HG03342 (cell line): ENCODE measurements at regions not wholly inside any gene's neighbourhood (a gene's known extent, or its start where the extent isn't known, plus 50 kb on each side); places are given as distances from the start of the nearest gene placed in this dataset.
"Not testable (repeated sequence)": the region's sequence is repeated elsewhere in the genome, so short reads cannot be mapped to it uniquely, and the experiment has no call there.

Experiments
- ATAC-seq: cut with Tn5 transposase; IDR thresholded peaks from one replicate; pipeline ENCODE4 v1.9.1; 2021; ENCODE audit warnings: mild to moderate bottlenecking, moderate library complexity; ENCODE audit not compliant: unreplicated experiment

GRCh38 chr3:147471741-147472140 lies 62.6 kb downstream of the ZIC1 start:
- no peak for ATAC-seq

DNA sequence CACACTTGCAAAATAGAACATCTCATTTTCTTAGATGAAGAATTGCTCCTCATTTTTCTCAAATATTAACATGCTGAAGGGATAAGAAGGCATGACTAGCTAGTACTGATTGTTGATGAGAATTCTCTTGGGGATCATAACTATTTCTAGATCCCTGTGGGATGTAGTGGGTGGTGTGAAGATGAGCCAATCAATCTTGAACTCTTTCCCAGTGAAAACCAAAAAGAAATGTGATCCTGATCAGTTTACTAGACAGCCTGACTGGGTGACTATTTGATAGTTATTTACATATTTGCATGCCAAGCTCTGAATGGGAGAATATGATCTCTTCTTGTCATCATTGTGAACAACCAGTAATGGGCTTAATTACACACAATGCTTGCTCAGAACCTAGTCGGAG lies 63.7 kb downstream of the ZIC1 start:
- no peak for ATAC-seq

DNA sequence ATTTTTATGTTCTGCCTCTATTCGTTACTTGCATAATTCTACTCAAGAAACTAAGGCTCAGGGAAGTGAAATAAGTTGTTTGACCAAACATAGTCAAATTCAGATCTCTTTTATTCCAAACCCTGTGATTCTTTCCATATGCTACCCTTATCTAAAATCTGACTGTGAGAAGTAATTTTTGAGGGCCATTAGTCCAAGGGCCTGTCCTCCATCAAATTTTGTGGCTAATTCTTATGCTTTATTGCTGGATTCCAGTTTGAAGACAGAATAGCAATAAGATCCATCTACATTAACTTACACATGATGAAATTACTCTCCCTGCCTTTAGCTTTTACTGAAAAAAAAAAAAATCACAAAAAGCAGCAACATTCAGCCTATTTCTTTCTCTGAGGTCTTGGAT lies 74.0 kb downstream of the ZIC1 start:
- no peak for ATAC-seq

DNA sequence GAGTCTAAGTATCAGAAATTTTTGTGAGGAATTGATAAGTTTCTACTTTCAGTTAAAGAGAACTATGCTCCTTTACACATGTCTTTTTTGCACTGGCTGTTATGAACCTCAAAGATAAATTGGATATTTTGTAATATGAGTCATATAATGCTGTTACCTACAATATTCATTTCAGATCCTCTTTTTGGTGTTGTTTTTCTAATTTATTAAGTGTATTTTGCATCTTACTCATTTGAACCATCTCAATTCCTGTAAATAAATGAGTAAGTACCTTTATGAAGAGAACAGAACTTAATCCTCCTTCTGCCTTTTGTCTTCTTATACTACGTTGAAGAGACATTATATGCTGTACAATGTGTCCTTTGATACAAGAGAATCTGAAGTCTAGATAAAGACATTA lies 74.4 kb downstream of the ZIC1 start:
- ATAC-seq = no peak

GRCh38 chr3:147493065-147493464 lies 83.9 kb downstream of the ZIC1 start:
- ATAC-seq = no peak

GRCh38 chr3:147493666-147494065 lies 84.5 kb downstream of the ZIC1 start:
- no peak for ATAC-seq

- ATAC-seq = no peak
These were observed 88.1 kb downstream of the ZIC1 start for GRCh38 chr3:147497286-147497685.

- ATAC-seq = no peak
These were observed 98.6 kb downstream of the ZIC1 start for GRCh38 chr3:147507638-147508286.

DNA sequence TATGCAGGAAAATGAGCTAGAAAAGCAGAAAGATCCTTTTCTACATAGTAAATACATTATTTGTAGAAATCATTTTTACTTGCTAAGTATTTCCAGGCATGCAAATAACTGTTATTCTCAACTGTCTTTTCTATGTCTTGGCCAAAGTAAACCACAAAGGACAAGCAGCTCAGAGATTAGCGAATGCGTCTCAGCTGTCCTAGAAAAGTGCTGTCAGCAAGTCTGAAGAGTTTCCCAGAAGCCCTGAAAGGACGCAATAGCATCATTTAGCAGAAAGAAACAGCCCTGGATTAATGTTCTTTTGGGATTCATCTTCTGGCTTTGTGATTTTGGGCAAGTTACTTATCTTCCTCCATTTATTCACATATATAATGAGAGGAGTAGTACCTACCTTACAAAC lies 100.3 kb downstream of the ZIC1 start:
- no peak for ATAC-seq

DNA sequence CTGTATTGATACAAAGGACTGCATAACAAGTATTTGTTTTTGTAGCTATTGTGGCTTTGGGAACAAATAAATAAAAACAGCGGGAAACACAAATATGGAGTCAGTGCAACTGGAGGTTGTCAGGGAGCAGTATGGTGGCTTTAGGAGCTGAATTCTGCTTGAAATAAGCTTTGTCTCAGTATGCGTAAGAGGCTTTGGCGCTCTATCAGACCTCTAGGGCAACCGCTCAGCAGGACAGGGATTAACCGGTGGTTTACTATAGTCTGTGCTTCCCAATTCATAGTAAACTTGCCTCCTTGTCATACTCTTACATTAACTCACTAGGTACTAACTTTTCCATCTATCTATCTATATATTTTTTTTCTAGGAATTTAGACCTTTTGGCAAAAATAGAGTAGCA lies 104.6 kb downstream of the ZIC1 start:
- no peak for ATAC-seq

DNA sequence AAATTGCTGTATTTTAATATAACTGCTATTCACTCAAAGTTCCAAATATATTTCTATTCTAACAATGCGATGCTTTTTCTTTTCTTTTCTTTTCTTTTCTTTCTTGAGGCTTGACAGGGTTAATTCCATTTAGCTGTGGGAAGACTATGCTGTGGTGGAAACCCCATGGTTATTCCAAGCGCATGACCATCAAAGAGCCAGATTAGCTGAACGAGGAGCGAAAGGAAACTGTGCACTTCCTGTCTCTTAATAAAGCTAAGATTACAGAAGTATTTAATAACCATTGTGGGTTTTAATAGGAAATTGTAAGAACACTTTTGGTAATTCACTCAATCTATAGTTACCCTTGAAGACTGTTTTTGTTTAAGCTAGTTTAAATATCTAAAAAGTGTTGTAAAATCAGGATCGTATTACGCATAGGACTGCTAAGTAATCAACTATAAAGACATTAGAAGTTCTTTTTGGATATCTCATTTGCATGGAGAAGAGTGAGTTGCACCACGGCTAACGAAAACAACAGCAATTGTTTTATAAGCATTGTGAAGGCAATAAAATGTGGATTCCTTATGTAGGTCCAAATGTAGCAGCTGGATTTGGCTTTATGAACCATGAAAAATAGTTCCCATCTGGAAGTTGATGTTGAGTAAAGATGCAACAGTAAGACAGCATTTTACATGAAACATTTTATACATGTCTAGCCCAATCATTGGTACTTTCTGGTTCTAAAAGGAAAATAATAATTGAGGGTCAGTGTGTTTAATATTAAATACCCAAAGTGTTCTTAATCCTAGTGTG lies 105.4 kb downstream of the ZIC1 start:
- no peak for ATAC-seq

DNA sequence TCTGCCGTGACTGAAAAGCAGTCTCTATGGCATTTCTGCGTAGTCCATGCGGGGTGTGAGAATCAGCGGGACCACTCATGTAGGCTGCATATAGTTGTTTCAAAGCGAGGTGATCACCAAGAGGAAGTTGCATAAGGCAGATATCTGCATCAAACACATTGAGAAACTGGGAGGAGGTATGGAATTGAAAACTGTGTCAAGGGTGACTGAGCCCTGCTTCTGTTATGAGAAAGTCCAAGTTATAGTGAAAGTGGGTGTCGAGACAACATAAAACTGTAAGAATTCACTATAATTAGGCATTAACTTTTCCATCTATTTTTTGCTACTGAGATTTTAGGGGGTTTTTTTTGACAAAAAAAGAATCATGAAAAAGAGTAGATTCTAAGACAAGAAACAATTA lies 109.3 kb downstream of the ZIC1 start:
- peak; percentile 58 for ATAC-seq

DNA sequence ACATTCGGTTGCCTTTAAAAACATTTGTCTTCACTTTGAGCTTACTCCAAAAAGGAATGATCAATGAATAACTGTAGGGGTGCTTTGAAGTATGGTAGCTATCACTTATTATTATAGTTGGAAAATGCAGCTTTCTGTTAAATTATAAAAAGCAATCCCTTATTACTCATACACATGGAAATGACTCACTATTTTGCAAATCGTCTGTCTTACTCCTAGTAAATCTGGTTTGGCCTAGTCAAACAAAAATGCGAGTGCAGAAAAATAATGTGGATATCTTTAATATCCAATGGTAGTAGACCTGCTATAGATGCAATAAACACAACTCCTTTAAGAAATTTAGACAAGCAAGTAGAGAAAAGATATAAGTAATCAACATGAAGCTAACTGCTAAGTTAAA lies 112.5 kb downstream of the ZIC1 start:
- no peak for ATAC-seq

DNA sequence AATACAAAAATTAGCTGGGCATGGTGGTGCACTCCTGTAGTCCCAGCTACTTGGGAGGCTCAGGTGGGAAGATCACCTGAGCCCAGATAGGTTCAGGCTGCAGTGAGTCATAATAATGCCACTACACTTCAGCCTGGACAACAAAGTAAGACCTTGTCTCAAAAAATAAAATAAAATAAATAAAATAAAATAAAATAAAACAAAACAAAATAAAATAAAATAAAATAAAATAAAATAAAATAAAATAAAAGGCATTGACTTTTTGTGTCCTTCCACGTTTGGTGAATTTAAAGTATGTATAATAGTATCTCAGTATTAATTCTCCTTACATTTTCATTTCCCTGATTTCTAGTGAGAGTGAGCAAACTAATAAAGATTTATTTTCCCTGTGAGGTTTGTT lies 113.6 kb downstream of the ZIC1 start:
- not testable (repeated sequence) for ATAC-seq

- ATAC-seq = no peak
These were observed 120.4 kb downstream of the ZIC1 start for GRCh38 chr3:147529551-147529950.

GRCh38 chr3:147538034-147538433 lies 128.9 kb downstream of the ZIC1 start:
- peak; percentile 96 for ATAC-seq

DNA sequence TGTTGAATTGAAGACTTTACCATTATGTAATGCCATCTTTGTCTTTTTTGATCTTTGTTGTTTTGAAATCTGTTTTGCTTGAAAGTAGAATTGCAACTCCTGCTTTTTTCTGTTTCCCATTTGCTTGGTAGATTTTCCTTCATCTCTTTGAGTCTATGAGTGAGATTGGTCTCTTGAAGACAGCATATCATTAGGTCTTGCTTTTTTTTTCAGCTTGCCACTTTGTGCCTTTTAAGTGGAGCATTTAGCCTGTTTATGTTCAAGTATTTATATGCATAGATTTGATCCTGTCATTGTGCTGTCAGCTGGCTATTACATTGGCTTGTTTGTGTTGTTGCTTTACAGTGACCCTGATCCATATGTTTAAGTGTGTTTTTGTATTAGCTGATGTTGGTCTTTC lies 131.8 kb downstream of the ZIC1 start:
- ATAC-seq = no peak

- no peak for ATAC-seq
These were observed 135.1 kb downstream of the ZIC1 start for GRCh38 chr3:147544290-147544689.

DNA sequence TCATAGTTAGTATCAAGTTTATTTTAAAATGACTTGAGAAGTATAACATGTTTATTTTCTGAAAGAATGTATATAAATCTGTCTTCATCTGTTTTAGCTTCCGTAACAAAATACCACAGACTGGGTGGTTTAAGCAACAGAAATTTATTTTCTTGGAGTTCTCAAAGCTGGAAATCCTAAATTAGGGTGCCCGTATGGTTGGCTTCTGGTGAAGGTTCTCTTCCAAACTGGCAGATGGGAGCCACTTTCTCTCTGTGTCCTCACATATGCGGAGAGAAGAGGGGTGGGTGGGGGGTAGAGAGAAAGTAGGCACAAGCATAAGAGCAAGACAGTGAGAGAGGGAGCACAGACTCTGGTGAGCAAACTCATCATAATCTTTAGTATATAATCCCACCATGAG lies 142.3 kb downstream of the ZIC1 start:
- ATAC-seq = no peak

- no peak for ATAC-seq
These were observed 145.2 kb downstream of the ZIC1 start for GRCh38 chr3:147554332-147554731.

DNA sequence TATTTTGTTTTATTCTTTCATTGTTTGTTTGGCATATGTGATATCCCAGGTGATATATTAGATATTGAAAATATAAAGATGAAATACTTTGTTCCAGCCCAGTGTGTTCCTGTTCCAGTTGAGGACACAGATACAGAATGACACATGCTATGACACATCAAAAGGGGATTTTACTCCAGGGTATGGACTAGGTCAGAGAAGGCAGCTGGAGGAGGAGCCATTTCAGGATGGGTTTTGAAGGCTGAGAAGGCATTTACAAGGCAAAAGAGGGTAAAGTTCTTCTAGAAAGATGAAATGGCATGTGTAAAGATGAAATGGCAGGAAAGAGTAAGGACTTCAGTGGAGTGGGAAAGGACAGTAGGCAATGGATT lies 163.8 kb downstream of the ZIC1 start:
- ATAC-seq = no peak

GRCh38 chr3:147574621-147575020 lies 165.5 kb downstream of the ZIC1 start:
- no peak for ATAC-seq

DNA sequence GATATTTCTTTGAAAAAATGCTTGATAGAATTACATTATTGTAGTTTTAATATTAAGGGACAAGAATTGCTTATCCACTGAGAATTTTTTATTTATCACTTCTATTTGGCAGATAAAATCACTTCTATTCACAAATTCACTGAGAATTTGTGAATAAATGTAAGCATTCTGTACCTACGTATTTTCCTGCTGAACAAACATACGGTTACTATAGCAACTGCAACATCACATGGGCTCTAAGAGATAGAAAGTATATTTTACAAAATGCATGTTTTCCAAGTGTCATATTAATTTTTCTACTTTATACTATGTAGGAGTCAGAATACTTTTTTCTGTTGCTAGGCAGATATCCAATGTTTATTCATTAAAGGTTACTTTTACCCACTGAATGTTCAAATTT lies 166.2 kb downstream of the ZIC1 start:
- ATAC-seq = no peak
